8988T (cell line): ENCODE measurements at regions not wholly inside any gene's neighbourhood (a gene's known extent, or its start where the extent isn't known, plus 50 kb on each side); places are given as distances from the start of the nearest gene placed in this dataset.
"Not testable (repeated sequence)": the region's sequence is repeated elsewhere in the genome, so short reads cannot be mapped to it uniquely, and the experiment has no call there.

Experiments
- DNase-seq: peaks from one replicate; pipeline ENCODE4 v3.0.0; 2011

DNA sequence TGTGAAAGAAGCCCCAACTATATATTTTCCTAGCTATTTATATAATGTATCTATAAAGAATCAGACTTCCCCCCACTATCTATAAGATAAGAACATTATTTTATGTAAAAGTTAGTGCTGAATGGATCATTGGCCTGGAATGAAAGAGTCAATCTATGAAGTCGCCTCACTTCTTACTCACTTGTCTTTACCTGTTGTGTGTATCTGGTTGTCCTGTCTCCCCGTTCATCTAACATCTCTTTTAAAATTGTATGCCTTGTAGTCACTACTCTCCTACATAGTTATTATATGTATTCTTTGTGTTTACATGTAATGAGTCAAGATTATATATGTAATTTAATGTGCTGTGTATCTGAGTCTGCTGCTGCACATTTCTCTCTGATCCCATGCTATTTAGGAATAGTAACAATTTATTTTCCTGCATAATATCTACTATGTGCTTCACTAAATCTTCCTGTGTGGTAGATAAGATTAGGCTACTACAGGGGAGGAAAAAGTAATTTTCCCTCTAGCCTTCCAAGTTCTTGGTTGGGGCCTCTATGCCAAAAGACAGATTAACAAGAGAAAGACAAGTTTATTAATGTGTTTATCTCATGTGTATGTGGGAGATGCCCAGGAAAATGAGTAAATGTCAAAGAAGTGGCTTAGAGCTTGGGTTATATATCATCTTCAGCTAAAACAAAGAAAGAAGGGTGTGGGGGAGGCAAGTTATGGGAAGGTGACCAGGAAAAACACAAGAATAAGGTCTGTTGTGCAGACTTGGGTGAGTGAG is 77.6 kb upstream of the FRMPD4 start:
- no peak for DNase-seq

DNA sequence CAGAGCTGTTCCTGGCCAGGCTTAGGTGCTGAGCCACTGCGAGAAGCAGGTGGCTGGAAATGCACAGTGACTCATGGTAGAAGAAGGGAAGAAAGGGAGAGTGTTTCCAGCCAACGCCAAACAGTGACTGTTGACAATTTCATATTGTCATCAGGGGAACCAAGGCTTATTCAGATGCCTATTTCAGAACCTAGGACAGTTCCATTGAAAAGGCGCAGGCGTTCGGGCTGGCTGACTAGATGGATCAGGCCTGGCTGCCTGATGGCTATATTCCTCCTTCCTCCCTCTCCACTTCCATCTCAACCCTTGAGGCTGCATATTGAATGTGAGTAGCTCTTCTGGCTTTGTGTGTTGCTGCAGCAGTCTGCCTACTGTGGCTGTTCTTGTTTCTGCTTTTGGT is 73.0 kb upstream of the FRMPD4 start:
- DNase-seq: no peak

DNA sequence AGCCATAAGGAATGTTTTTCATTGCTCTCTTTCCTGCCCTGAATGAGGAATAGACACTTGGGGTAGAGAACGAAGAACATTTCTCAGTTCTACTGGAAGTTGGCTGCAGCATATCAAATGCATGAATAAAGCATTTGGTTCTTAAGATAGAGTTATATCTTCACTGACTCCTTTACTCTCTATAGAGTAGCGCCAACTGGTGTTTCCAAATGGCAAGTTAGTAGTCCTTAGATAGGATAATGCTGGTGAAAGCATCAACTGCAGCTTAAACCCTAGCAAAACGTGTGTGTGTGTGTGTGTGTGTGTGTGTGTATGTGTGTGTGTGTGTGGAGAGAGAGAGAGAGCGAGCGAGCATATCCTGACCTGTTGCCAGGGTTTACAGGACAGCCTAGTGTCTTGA is 62.2 kb upstream of the FRMPD4 start:
- DNase-seq: no peak

DNA sequence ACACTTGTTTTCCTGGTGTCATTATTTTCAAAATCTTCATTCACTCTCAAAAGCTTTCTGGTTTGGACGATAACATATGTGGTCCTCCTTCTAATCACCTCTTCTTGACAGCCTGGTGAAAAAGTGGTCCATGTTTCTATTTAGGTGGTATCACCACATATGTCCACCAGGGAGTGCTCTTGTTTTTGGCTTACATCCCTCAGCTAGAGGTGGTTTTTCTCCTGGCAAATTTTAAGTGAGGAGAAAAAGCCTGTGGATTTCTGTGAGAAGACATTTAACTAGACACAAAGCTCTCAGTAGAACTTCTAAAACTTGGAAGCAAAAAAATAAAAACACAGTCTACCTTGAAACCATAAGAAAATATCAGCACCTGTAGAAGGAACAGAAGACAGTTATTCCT is 58.0 kb upstream of the FRMPD4 start:
- DNase-seq: no peak

DNA sequence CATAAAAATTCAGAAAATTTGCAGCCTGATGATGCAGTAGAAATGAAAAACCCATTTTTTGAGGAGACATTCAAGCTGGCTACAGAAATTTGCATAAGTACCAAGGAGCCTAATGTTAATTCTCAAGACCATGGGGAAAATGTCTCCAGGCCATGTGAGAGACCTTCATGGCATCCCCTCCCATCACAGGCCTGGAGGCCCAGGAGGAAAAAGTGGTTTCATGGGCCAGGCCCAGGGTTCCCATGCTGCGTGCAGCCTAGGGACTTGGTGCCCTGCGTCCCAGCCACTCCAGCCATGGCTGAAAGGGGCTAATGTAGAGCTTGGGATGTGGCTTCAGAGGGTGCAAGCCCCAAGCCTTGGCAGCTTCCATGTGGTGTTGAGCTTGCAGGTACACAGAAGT is 55.3 kb upstream of the FRMPD4 start:
- not testable (repeated sequence) for DNase-seq
